ENCODE measurements at regions not wholly inside any gene's neighbourhood (a gene's known extent, or its start where the extent isn't known, plus 50 kb on each side); places are given as distances from the start of the nearest gene placed in this dataset.

DNA sequence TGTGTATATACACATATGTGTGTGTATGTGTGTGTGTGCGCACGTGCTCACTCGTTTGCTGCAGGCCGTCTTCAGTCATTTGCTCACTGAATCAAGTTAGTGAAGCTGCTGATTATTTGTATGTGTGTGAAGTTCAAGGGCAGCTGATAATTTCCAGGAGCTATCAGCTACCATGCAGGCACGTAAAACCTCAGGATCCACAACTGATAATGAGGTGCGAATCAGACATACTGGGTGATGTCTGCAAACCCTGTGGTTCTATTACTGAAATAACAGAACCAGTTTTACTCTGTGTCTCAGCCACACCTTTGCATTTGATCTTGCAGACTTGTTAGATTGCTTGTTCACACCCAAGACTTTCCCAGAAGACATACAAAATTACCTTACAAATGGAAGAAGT is 257.6 kb downstream of the TAF11L14 start:
- ATAC-seq: no peak
- no peak for TF ChIP-seq PATZ1 (CRISPR knock-in tag; IDR thresholded peaks at IDR 0.05; ENCODE audit: borderline replicate concordance)
- TF ChIP-seq ZNF8 (CRISPR knock-in tag; IDR thresholded peaks at IDR 0.05): no peak
- TF ChIP-seq CREB5 (CRISPR knock-in tag; IDR thresholded peaks at IDR 0.05; ENCODE audit: low read depth): no peak
- no peak for TF ChIP-seq TCF4 (CRISPR knock-in tag; IDR thresholded peaks at IDR 0.05; ENCODE audit: borderline replicate concordance)
- no peak for TF ChIP-seq BACH2 (CRISPR knock-in tag; IDR thresholded peaks at IDR 0.05; ENCODE audit: borderline replicate concordance)
- TF ChIP-seq ISL1 (CRISPR knock-in tag; IDR thresholded peaks at IDR 0.05): no peak
- no peak for TF ChIP-seq ZFP3 (CRISPR knock-in tag; IDR thresholded peaks at IDR 0.05)
- no peak for TF ChIP-seq CSDC2 (CRISPR knock-in tag; IDR thresholded peaks at IDR 0.05)
- no peak for TF ChIP-seq RARB (CRISPR knock-in tag; IDR thresholded peaks at IDR 0.05)
- no peak for TF ChIP-seq SNAI2 (CRISPR knock-in tag; IDR thresholded peaks at IDR 0.05)
- TF ChIP-seq POU6F1 (CRISPR knock-in tag; IDR thresholded peaks at IDR 0.05; ENCODE audit: borderline replicate concordance, low read depth): no peak
- no peak for TF ChIP-seq ZFP30 (CRISPR knock-in tag; IDR thresholded peaks at IDR 0.05)
- TF ChIP-seq ZNF70 (CRISPR knock-in tag; IDR thresholded peaks at IDR 0.05): no peak
- no peak for TF ChIP-seq TOX (CRISPR knock-in tag; IDR thresholded peaks at IDR 0.05; ENCODE audit: borderline replicate concordance)
- no peak for TF ChIP-seq GLIS3 (CRISPR knock-in tag; IDR thresholded peaks at IDR 0.05)

GRCh38 chr5:17893026-17893635 is 258.9 kb downstream of the TAF11L14 start:
- ATAC-seq: no peak

More at GRCh38 chr5:17893026-17893635, 258.9 kb downstream of the TAF11L14 start:
- TF ChIP-seq RARB (CRISPR knock-in tag; IDR thresholded peaks at IDR 0.05): no peak
- no peak for TF ChIP-seq CREB5 (CRISPR knock-in tag; IDR thresholded peaks at IDR 0.05; ENCODE audit: low read depth)
- no peak for TF ChIP-seq SNAI2 (CRISPR knock-in tag; IDR thresholded peaks at IDR 0.05)
- TF ChIP-seq ZNF8 (CRISPR knock-in tag; IDR thresholded peaks at IDR 0.05): no peak
- no peak for TF ChIP-seq ESRRG (CRISPR knock-in tag; IDR thresholded peaks at IDR 0.05)
- TF ChIP-seq POU6F1 (CRISPR knock-in tag; IDR thresholded peaks at IDR 0.05; ENCODE audit: borderline replicate concordance, low read depth): no peak
- no peak for TF ChIP-seq GLIS3 (CRISPR knock-in tag; IDR thresholded peaks at IDR 0.05)
- TF ChIP-seq ZNF70 (CRISPR knock-in tag; IDR thresholded peaks at IDR 0.05): no peak
- no peak for TF ChIP-seq ARNTL (CRISPR knock-in tag; IDR thresholded peaks at IDR 0.05; ENCODE audit: borderline replicate concordance, low read depth)
- TF ChIP-seq PPARA (CRISPR knock-in tag; IDR thresholded peaks at IDR 0.05; ENCODE audit: borderline replicate concordance): no peak
- TF ChIP-seq CSDC2 (CRISPR knock-in tag; IDR thresholded peaks at IDR 0.05): no peak
- TF ChIP-seq, protein P1, sequence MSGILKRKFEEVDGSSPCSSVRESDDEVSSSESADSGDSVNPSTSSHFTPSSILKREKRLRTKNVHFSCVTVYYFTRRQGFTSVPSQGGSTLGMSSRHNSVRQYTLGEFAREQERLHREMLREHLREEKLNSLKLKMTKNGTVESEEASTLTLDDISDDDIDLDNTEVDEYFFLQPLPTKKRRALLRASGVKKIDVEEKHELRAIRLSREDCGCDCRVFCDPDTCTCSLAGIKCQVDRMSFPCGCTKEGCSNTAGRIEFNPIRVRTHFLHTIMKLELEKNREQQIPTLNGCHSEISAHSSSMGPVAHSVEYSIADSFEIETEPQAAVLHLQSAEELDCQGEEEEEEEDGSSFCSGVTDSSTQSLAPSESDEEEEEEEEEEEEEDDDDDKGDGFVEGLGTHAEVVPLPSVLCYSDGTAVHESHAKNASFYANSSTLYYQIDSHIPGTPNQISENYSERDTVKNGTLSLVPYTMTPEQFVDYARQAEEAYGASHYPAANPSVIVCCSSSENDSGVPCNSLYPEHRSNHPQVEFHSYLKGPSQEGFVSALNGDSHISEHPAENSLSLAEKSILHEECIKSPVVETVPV (CRISPR knock-in tag; IDR thresholded peaks at IDR 0.05): no peak
- no peak for TF ChIP-seq ZC3H10 (CRISPR knock-in tag; IDR thresholded peaks at IDR 0.05)
- TF ChIP-seq, protein P2, sequence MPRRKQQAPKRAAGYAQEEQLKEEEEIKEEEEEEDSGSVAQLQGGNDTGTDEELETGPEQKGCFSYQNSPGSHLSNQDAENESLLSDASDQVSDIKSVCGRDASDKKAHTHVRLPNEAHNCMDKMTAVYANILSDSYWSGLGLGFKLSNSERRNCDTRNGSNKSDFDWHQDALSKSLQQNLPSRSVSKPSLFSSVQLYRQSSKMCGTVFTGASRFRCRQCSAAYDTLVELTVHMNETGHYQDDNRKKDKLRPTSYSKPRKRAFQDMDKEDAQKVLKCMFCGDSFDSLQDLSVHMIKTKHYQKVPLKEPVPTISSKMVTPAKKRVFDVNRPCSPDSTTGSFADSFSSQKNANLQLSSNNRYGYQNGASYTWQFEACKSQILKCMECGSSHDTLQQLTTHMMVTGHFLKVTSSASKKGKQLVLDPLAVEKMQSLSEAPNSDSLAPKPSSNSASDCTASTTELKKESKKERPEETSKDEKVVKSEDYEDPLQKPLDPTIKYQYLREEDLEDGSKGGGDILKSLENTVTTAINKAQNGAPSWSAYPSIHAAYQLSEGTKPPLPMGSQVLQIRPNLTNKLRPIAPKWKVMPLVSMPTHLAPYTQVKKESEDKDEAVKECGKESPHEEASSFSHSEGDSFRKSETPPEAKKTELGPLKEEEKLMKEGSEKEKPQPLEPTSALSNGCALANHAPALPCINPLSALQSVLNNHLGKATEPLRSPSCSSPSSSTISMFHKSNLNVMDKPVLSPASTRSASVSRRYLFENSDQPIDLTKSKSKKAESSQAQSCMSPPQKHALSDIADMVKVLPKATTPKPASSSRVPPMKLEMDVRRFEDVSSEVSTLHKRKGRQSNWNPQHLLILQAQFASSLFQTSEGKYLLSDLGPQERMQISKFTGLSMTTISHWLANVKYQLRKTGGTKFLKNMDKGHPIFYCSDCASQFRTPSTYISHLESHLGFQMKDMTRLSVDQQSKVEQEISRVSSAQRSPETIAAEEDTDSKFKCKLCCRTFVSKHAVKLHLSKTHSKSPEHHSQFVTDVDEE (CRISPR knock-in tag; IDR thresholded peaks at IDR 0.05): no peak
- TF ChIP-seq ZFP30 (CRISPR knock-in tag; IDR thresholded peaks at IDR 0.05): no peak
- TF ChIP-seq ISL1 (CRISPR knock-in tag; IDR thresholded peaks at IDR 0.05): no peak
- TF ChIP-seq PATZ1 (CRISPR knock-in tag; IDR thresholded peaks at IDR 0.05; ENCODE audit: borderline replicate concordance): no peak
- no peak for TF ChIP-seq BACH2 (CRISPR knock-in tag; IDR thresholded peaks at IDR 0.05; ENCODE audit: borderline replicate concordance)
- no peak for TF ChIP-seq TOX (CRISPR knock-in tag; IDR thresholded peaks at IDR 0.05; ENCODE audit: borderline replicate concordance)
- TF ChIP-seq TCF4 (CRISPR knock-in tag; IDR thresholded peaks at IDR 0.05; ENCODE audit: borderline replicate concordance): no peak
